Fibroblast of the aortic adventitia (primary cell): ENCODE measurements at regions not wholly inside any gene's neighbourhood (a gene's known extent, or its start where the extent isn't known, plus 50 kb on each side); places are given as distances from the start of the nearest gene placed in this dataset.

ENCODE experiments used
- DNase-seq: peaks from one replicate; pipeline ENCODE4 v3.0.0-alpha.2; 2010; ENCODE audit warnings: low read depth
- H3K4me3 ChIP-seq: 2 replicates; pipeline ENCODE4 v1.5.1; 2011; ENCODE audit warnings: low read depth, mild to moderate bottlenecking, control low read depth, low read length, moderate library complexity
- CTCF ChIP-seq: IDR thresholded peaks from 2 replicates; pipeline ENCODE4 v1.5.1; 2011; ENCODE audit warnings: mild to moderate bottlenecking, low read length, control low read depth, inconsistent platforms; ENCODE audit not compliant: insufficient read depth

GRCh38 chr15:57767481-57767880 lies 61.0 kb downstream of the POLR2M start:
- no peak for DNase-seq
- no peak overlapping the region for H3K4me3 ChIP-seq
- TF ChIP-seq CTCF: no peak

- DNase-seq: peak; percentile 87
- no peak overlapping the region for H3K4me3 ChIP-seq
- TF ChIP-seq CTCF: no peak
Observed at GRCh38 chr15:57769266-57769665, 62.8 kb downstream of the POLR2M start.

- TF ChIP-seq CTCF: no peak
- H3K4me3 ChIP-seq: no peak overlapping the region
- DNase-seq: no peak
Observed at GRCh38 chr15:57770495-57770894, 64.0 kb downstream of the POLR2M start.

GRCh38 chr15:57772223-57772957 lies 65.9 kb downstream of the POLR2M start:
- DNase-seq: peak; percentile 29
- H3K4me3 ChIP-seq: no peak overlapping the region
- TF ChIP-seq CTCF: no peak

- DNase-seq: no peak
- H3K4me3 ChIP-seq: no peak overlapping the region
- TF ChIP-seq CTCF: no peak
Observed at GRCh38 chr15:57773051-57773450, 66.5 kb downstream of the POLR2M start.

GRCh38 chr15:57777003-57777402 lies 70.5 kb downstream of the POLR2M start:
- TF ChIP-seq CTCF: no peak
- no peak overlapping the region for H3K4me3 ChIP-seq

GRCh38 chr15:57780471-57780870 lies 74.0 kb downstream of the POLR2M start:
- no peak for TF ChIP-seq CTCF
- no peak overlapping the region for H3K4me3 ChIP-seq
- DNase-seq: no peak

More at GRCh38 chr15:57777003-57777402, 70.5 kb downstream of the POLR2M start:
- no peak for DNase-seq
